ENCODE measurements at regions not wholly inside any gene's neighbourhood (a gene's known extent, or its start where the extent isn't known, plus 50 kb on each side); places are given as distances from the start of the nearest gene placed in this dataset.

GRCh38 chr4:55237839-55238238 is 108.2 kb upstream of the SRD5A3 start:
- TF ChIP-seq, protein P1, sequence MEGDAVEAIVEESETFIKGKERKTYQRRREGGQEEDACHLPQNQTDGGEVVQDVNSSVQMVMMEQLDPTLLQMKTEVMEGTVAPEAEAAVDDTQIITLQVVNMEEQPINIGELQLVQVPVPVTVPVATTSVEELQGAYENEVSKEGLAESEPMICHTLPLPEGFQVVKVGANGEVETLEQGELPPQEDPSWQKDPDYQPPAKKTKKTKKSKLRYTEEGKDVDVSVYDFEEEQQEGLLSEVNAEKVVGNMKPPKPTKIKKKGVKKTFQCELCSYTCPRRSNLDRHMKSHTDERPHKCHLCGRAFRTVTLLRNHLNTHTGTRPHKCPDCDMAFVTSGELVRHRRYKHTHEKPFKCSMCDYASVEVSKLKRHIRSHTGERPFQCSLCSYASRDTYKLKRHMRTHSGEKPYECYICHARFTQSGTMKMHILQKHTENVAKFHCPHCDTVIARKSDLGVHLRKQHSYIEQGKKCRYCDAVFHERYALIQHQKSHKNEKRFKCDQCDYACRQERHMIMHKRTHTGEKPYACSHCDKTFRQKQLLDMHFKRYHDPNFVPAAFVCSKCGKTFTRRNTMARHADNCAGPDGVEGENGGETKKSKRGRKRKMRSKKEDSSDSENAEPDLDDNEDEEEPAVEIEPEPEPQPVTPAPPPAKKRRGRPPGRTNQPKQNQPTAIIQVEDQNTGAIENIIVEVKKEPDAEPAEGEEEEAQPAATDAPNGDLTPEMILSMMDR (IDR thresholded peaks at IDR 0.05; ENCODE audit: low read depth, low read length): no peak
- DNase-seq (ENCODE audit: extremely low read depth, low read depth): no peak

DNA sequence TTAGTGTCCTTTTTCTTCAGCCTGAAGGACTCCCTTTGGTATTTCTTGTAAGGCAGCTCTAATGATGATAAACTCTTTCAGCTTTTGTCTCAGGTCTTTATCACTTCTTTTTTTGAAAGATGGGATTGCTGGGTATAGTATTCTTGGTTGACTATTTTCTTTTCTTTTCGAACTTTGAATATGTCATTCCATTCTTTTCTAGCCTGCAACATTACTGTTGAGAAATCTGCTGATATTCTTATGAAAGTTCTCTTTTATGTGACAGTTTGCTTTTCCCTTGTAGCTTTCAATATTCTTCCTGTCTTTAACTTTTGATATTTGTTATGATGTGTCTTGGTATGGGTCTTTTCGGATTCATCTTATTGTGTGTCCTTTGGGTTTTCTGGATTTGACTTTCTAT is 107.6 kb upstream of the SRD5A3 start:
- DNase-seq (ENCODE audit: extremely low read depth, low read depth): no peak
- TF ChIP-seq, protein P1 (IDR thresholded peaks at IDR 0.05; ENCODE audit: low read depth, low read length): no peak

DNA sequence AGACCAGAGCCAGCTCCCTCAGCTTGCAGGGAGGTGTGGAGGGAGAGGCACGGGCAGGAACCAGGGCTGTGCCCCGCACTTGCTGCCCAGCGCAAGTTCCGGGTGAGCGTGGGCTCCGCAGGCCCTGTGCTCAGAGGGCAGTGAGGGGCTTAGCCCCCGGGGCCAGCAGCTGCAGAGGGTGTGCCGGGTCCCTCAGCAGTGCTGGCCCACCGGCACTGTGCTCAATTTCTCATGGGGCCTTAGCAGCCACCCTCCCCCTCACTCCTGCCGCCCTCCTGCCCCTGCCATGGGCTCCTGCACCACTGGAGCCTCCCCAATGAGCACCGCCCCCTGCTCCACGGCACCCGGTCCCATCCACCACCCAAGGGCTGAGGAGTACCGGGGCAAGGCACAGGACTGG is 104.6 kb upstream of the SRD5A3 start:
- TF ChIP-seq, protein P1 (IDR thresholded peaks at IDR 0.05; ENCODE audit: low read depth, low read length): no peak
- DNase-seq (ENCODE audit: extremely low read depth, low read depth): no peak

GRCh38 chr4:55242506-55242905 is 103.5 kb upstream of the SRD5A3 start:
- no peak for DNase-seq (ENCODE audit: extremely low read depth, low read depth)
- TF ChIP-seq, protein P1 (IDR thresholded peaks at IDR 0.05; ENCODE audit: low read depth, low read length): no peak

DNA sequence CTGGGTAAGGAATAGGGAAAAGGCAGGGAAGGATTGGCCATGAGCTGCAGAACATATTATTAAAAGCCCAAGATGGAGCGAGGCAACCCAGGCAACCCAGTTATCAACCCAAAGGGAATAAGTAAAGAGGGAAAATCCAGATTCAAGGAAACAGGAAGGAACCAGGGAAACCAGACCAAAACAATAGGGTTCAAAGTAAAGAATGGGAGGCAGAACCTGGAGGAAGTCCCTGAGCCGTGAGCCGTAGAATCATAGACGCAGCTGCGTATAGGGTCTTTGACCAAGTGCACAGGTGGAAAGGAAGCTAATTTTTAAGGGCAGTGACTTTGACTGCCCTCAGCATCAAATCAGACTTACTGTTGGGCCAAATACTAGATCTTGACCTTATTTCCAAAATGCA is 98.5 kb upstream of the SRD5A3 start:
- no peak for DNase-seq (ENCODE audit: extremely low read depth, low read depth)
- TF ChIP-seq, protein P1 (IDR thresholded peaks at IDR 0.05; ENCODE audit: low read depth, low read length): no peak

GRCh38 chr4:55248756-55249155 is 97.3 kb upstream of the SRD5A3 start:
- DNase-seq (ENCODE audit: extremely low read depth, low read depth): no peak
- TF ChIP-seq, protein P1 (IDR thresholded peaks at IDR 0.05; ENCODE audit: low read depth, low read length): no peak

DNA sequence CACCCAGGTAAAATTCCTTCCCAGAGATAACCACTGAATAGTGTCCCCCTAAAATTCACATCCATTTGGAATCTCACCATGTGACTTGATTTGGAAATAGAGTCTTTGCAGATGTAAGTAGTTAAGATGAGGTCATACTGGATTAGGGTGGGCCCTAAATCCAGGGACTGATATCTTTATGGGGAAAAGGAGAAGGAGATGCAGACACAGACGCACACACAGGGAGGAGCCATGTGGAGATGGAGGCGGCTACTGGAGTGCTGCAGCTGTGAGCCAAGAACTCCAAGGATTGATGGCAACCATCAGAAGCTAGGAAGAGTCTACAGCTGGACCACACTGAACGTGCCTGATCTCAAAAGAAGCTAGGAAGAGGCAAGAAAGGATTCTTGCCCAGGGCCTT is 96.6 kb upstream of the SRD5A3 start:
- no peak for DNase-seq (ENCODE audit: extremely low read depth, low read depth)
- TF ChIP-seq, protein P1 (IDR thresholded peaks at IDR 0.05; ENCODE audit: low read depth, low read length): no peak
